ENCODE measurements at regions not wholly inside any gene's neighbourhood (a gene's known extent, or its start where the extent isn't known, plus 50 kb on each side); places are given as distances from the start of the nearest gene placed in this dataset.

- TF ChIP-seq ATF3 (IDR thresholded peaks at IDR 0.05; ENCODE audit: borderline replicate concordance, extremely low read depth, low read depth, low read length), result no peak
- no peak for TF ChIP-seq POLR2AphosphoS5 (IDR thresholded peaks at IDR 0.05; ENCODE audit: low read length)
- TF ChIP-seq EZH2 (IDR thresholded peaks at IDR 0.05; ENCODE audit: borderline replicate concordance, control insufficient read depth, low read depth, low read length), result no peak
- TF ChIP-seq HDAC6 (IDR thresholded peaks at IDR 0.05; ENCODE audit: unreplicated experiment), result no peak
- no peak for TF ChIP-seq RB1 (IDR thresholded peaks at IDR 0.05; ENCODE audit: borderline replicate concordance)
- no peak for TF ChIP-seq CTCF (IDR thresholded peaks at IDR 0.05 in 2 of 3, conservative IDR thresholded peaks at IDR 0.05 in 1 of 3; ENCODE audit: control insufficient read depth in 2 of 3, extremely low read depth in 1 of 3, insufficient read depth in 1 of 3, low read depth in 3 of 3, low read length in 3 of 3)
- no peak for TF ChIP-seq ZBTB4 (CRISPR knock-in tag; IDR thresholded peaks at IDR 0.05)
- TF ChIP-seq FOS (IDR thresholded peaks at IDR 0.05; ENCODE audit: borderline replicate concordance, extremely low read depth, insufficient read length), result no peak
- no peak for TF ChIP-seq BMI1 (IDR thresholded peaks at IDR 0.05; ENCODE audit: borderline replicate concordance)
- TF ChIP-seq SMC3 (IDR thresholded peaks at IDR 0.05; ENCODE audit: borderline replicate concordance, low read length), result no peak
- TF ChIP-seq NKRF (conservative IDR thresholded peaks at IDR 0.05), result no peak
Measured at GRCh38 chr6:106910999-106911949, 63.3 kb downstream of the CD24 start.
